KMS-11 (cell line): ENCODE measurements at regions not wholly inside any gene's neighbourhood (a gene's known extent, or its start where the extent isn't known, plus 50 kb on each side); places are given as distances from the start of the nearest gene placed in this dataset.

Experiments
- H2AFZ ChIP-seq: fragments of 200-600 bp; sonication (generic); 2 replicates; pipeline ENCODE4 v1.6.1; 2016; ENCODE audit warnings: antibody characterized with exemption, mixed run types, low read depth
- H3K27ac ChIP-seq: fragments of 200-600 bp; sonication (generic); 2 replicates; pipeline ENCODE4 v1.6.1; 2016; ENCODE audit warnings: mild to moderate bottlenecking, mixed run types
- H3K27me3 ChIP-seq: fragments of 200-600 bp; sonication (generic); 2 replicates; pipeline ENCODE4 v1.6.1; 2017; ENCODE audit warnings: mild to moderate bottlenecking, low read depth, mixed run types, moderate library complexity; ENCODE audit not compliant: insufficient read depth
- H3K36me3 ChIP-seq: fragments of 200-600 bp; sonication (generic); 2 replicates; pipeline ENCODE4 v1.6.1; 2017; ENCODE audit warnings: mild to moderate bottlenecking, mixed run types; ENCODE audit not compliant: insufficient read depth
- H3K4me1 ChIP-seq: fragments of 200-600 bp; sonication (generic); 2 replicates; pipeline ENCODE4 v1.6.1; 2016; ENCODE audit warnings: mild to moderate bottlenecking, low read depth, mixed run types; ENCODE audit not compliant: poor library complexity, severe bottlenecking
- H3K4me2 ChIP-seq: fragments of 200-600 bp; sonication (generic); 2 replicates; pipeline ENCODE4 v1.7.0; 2016; ENCODE audit warnings: mild to moderate bottlenecking, mixed run types
- H3K4me3 ChIP-seq: fragments of 200-600 bp; sonication (generic); IDR thresholded peaks from 2 replicates; pipeline ENCODE4 v1.6.1; 2017; ENCODE audit warnings: low read depth, low read length, mixed read lengths; ENCODE audit not compliant: insufficient read depth
- H3K79me2 ChIP-seq: fragments of 200-600 bp; sonication (generic); 2 replicates; pipeline ENCODE4 v1.6.1; 2016; ENCODE audit warnings: low read depth, mixed run types; ENCODE audit not compliant: insufficient read depth
- H3K9ac ChIP-seq: fragments of 200-600 bp; sonication (generic); 2 replicates; pipeline ENCODE4 v1.6.1; 2016; ENCODE audit warnings: mild to moderate bottlenecking, mixed run types
- H4K20me1 ChIP-seq: fragments of 200-600 bp; sonication (generic); 2 replicates; pipeline ENCODE4 v1.6.1; 2016; ENCODE audit warnings: mild to moderate bottlenecking, mixed run types; ENCODE audit not compliant: insufficient read depth
- TF ChIP-seq, protein P1 (sequence below): fragments of 200-600 bp; sonication (generic); conservative IDR thresholded peaks from 2 replicates; pipeline ENCODE4 v1.6.1; 2017; ENCODE audit warnings: low read depth, mild to moderate bottlenecking, antibody characterized with exemption, low read length, moderate library complexity, mixed read lengths

DNA sequence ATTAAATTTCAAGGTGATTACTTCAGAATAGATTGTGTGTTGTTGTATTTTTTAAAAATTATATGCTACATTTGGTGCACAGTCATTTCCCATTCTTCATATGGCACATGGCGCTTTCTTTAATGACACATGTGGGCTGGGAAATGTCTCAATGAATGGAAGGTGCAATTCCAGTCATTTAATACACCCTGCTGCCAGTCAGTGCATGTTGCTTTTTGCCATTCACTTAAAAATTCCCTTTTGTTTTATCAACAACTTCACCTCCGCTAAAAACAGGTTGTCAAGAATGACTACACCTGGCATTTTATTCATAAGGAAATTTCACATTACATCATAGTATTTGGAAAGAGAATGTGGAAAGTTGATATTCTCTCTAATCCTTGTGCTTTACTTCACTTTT, 716.4 kb upstream of the ADAMTS5 start:
- no peak overlapping the region for H2AFZ ChIP-seq
- no peak overlapping the region for H3K4me3 ChIP-seq
- H3K79me2 ChIP-seq, result no peaks in the 10 kb centered on the region
- H3K36me3 ChIP-seq, result no peaks in the 10 kb centered on the region
- H4K20me1 ChIP-seq, result no peaks in the 10 kb centered on the region
- H3K4me2 ChIP-seq, result no peak overlapping the region
- TF ChIP-seq, protein P1, sequence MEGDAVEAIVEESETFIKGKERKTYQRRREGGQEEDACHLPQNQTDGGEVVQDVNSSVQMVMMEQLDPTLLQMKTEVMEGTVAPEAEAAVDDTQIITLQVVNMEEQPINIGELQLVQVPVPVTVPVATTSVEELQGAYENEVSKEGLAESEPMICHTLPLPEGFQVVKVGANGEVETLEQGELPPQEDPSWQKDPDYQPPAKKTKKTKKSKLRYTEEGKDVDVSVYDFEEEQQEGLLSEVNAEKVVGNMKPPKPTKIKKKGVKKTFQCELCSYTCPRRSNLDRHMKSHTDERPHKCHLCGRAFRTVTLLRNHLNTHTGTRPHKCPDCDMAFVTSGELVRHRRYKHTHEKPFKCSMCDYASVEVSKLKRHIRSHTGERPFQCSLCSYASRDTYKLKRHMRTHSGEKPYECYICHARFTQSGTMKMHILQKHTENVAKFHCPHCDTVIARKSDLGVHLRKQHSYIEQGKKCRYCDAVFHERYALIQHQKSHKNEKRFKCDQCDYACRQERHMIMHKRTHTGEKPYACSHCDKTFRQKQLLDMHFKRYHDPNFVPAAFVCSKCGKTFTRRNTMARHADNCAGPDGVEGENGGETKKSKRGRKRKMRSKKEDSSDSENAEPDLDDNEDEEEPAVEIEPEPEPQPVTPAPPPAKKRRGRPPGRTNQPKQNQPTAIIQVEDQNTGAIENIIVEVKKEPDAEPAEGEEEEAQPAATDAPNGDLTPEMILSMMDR, result no peak
- H3K27me3 ChIP-seq, result no peaks in the 10 kb centered on the region
- H3K9ac ChIP-seq, result no peak overlapping the region
- H3K4me1 ChIP-seq, result no peaks in the 10 kb centered on the region
- H3K27ac ChIP-seq, result no peak overlapping the region

DNA sequence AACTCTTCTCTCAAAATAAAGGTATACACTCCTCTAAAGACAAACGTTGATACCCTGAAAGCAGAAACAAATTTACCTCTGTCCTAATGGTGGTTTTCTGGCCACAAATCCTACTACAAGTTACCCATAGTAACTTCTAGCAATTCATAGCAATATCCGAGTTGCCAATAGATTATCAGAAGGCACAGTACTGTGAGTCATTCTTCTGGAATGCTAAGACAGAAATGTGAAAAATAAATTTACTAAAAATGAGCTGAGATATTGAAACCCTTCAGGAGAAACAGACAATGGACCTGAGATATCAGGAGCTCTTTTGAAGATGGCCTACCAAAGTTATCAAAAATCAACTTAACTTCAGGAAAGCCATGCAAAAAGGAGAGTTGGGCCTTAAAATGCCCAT, 715.0 kb upstream of the ADAMTS5 start:
- Histone ChIP-seq H4K20me1 (no peaks in the 10 kb centered on the region), H3K4me1 (no peaks in the 10 kb centered on the region), H3K27ac (no peak overlapping the region), H3K9ac (no peak overlapping the region), H3K4me2 (no peak overlapping the region), H3K4me3 (no peak overlapping the region), H3K27me3 (no peaks in the 10 kb centered on the region), H3K79me2 (no peaks in the 10 kb centered on the region), H3K36me3 (no peaks in the 10 kb centered on the region), H2AFZ (no peak overlapping the region)
- TF ChIP-seq, protein P1, result no peak

DNA sequence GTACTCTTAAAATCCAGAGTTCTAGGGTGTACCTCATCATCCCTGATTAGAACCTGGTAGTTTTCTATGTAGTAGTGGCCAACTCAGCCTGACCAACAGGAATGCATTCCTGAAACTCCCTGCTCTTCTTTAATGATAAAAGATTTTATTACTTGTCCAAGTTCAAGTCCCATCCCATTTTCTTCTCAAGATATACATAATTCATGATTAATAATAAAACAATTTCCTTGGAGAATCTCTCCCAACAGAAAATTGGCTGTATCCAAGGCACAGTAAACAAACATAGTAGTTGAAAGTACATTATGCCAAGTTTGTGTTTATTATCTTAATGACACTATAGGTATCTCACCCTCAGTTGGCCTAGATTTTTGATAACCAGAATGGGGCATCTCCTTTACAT, 714.1 kb upstream of the ADAMTS5 start:
- H3K36me3 ChIP-seq, result no peaks in the 10 kb centered on the region
- no peak overlapping the region for H3K4me2 ChIP-seq
- H3K79me2 ChIP-seq, result no peaks in the 10 kb centered on the region
- H2AFZ ChIP-seq, result no peak overlapping the region
- H3K9ac ChIP-seq, result no peak overlapping the region
- no peaks in the 10 kb centered on the region for H4K20me1 ChIP-seq
- H3K27ac ChIP-seq, result no peak overlapping the region
- TF ChIP-seq, protein P1, result no peak
- no peaks in the 10 kb centered on the region for H3K4me1 ChIP-seq
- H3K4me3 ChIP-seq, result no peak overlapping the region
- H3K27me3 ChIP-seq, result no peaks in the 10 kb centered on the region

DNA sequence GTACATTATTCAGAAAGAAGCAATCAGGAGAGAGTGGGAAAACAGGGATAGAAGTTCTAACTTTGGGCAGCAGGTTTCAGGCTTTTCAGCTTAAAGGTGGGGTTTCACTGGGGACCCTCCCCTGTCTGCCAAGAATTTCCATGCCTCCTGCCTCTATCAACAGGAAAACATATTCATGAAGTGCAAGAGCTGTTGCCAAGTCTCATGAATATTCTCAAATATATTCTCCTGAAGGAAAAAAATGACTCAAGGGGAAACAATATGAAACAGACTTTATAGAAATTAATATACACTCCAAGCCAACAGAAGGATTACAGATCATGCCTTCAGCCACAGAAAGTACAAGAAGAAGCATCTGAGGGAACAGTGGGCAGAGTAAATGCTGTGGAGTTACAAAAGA, 713.3 kb upstream of the ADAMTS5 start:
- TF ChIP-seq, protein P1, result no peak
- H3K4me3 ChIP-seq, result no peak overlapping the region

More for the DNA sequence above, 713.3 kb upstream of the ADAMTS5 start:
- no peak overlapping the region for H3K27ac ChIP-seq
- H3K9ac ChIP-seq, result no peak overlapping the region
- H4K20me1 ChIP-seq, result no peaks in the 10 kb centered on the region
- H3K4me2 ChIP-seq, result no peak overlapping the region
- H2AFZ ChIP-seq, result no peak overlapping the region
- no peaks in the 10 kb centered on the region for H3K4me1 ChIP-seq
- no peaks in the 10 kb centered on the region for H3K27me3 ChIP-seq
- no peaks in the 10 kb centered on the region for H3K79me2 ChIP-seq
- H3K36me3 ChIP-seq, result no peaks in the 10 kb centered on the region
